ENCODE measurements at regions not wholly inside any gene's neighbourhood (a gene's known extent, or its start where the extent isn't known, plus 50 kb on each side); places are given as distances from the start of the nearest gene placed in this dataset.
A peak's percentile ranks its signal among the peaks of the same experiment; 100 is the strongest.

GRCh38 chr10:46216836-46217751, 69.7 kb upstream of the ANTXRL start:
- H3K4me1 ChIP-seq (ENCODE audit: control insufficient read depth, insufficient read depth, low read length), result no peaks in the 10 kb centered on the region
- POLR2A ChIA-PET, result no interaction called here
- no peak overlapping the region for H3K4me3 ChIP-seq (ENCODE audit: low read depth, low read length)
- H3K27ac ChIP-seq (ENCODE audit: extremely low read depth, low read depth, low read length), result no peak overlapping the region
- CTCF ChIA-PET, result interaction anchor here (1.1 kb wide), 1 partner anchor 12 kb away, joined by 4 read pairs; no protein-coding TSS in a partner anchor
- no peaks in the 10 kb centered on the region for H3K9me3 ChIP-seq (ENCODE audit: control insufficient read depth, insufficient read depth, low read depth, low read length)
- TF ChIP-seq EGR2 (tag by site-specific recombination; IDR thresholded peaks at IDR 0.05; ENCODE audit: low read depth), result peak; percentile 94
- TF ChIP-seq ZNF19 (tag by site-specific recombination; IDR thresholded peaks at IDR 0.05; ENCODE audit: low read depth), result no peak
- TF ChIP-seq REST (tag by site-specific recombination; IDR thresholded peaks at IDR 0.05), result 0 out of 2 replicates have a peak, but pooled peaks have one; percentile 22
- TF ChIP-seq ZFHX2 (tag by site-specific recombination; conservative IDR thresholded peaks at IDR 0.05), result peak; percentile 81
- no peaks in the 10 kb centered on the region for H3K36me3 ChIP-seq (ENCODE audit: control insufficient read depth in 2 of 2, insufficient read depth in 1 of 2, low read length in 2 of 2)

DNA sequence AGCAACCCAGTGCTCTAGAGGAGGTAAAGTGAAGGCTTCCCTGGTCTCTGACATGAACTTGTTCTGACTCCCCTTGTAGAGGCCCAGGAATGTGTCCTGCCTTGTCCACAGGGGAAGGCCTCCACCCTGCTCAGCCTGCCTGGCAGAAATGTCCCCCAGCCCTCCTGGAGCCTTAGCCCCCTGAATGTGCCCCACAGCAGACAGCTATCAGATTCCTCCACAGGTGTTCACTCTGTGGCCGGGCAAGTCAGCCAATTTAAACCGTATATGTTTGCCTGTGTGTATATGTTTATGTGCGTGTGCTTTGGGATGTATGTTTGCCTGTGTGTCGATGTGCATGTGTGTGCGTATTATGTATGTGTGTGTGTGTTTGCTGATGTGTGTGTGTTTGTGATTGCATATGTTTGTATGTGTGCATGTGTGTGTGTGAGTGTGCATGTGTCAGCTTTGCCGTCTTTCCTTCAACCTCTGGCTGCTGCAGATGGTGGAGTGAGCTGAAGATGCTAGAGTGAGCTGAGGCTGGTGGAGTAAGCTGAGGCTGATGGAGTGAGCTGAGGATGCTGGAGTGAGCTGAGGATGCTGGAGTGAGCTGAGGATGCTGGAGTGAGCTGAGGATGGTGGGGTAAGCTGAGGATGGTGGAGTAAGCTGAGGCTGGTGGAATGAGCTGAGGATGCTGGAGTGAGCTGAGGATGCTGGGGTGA, 68.9 kb upstream of the ANTXRL start:
- POLR2A ChIA-PET, result no interaction called here
- TF ChIP-seq SP3 (tag by site-specific recombination; IDR thresholded peaks at IDR 0.05) (no peak), ZNF311 (tag by site-specific recombination; IDR thresholded peaks at IDR 0.05; ENCODE audit: borderline replicate concordance) (no peak), ZNF792 (tag by site-specific recombination; IDR thresholded peaks at IDR 0.05) (no peak), ZNF426 (tag by site-specific recombination; IDR thresholded peaks at IDR 0.05) (no peak), SCRT2 (tag by site-specific recombination; IDR thresholded peaks at IDR 0.05) (0 out of 2 replicates have a peak, but pooled peaks have one; percentile 42), ZNF362 (tag by site-specific recombination; IDR thresholded peaks at IDR 0.05) (no peak), ZBTB17 (tag by site-specific recombination; IDR thresholded peaks at IDR 0.05) (no peak)
- TF ChIP-seq, protein P1, sequence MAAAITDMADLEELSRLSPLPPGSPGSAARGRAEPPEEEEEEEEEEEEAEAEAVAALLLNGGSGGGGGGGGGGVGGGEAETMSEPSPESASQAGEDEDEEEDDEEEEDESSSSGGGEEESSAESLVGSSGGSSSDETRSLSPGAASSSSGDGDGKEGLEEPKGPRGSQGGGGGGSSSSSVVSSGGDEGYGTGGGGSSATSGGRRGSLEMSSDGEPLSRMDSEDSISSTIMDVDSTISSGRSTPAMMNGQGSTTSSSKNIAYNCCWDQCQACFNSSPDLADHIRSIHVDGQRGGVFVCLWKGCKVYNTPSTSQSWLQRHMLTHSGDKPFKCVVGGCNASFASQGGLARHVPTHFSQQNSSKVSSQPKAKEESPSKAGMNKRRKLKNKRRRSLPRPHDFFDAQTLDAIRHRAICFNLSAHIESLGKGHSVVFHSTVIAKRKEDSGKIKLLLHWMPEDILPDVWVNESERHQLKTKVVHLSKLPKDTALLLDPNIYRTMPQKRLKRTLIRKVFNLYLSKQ (tag by site-specific recombination; IDR thresholded peaks at IDR 0.05; ENCODE audit: borderline replicate concordance), result no peak
- TF ChIP-seq, protein P2, sequence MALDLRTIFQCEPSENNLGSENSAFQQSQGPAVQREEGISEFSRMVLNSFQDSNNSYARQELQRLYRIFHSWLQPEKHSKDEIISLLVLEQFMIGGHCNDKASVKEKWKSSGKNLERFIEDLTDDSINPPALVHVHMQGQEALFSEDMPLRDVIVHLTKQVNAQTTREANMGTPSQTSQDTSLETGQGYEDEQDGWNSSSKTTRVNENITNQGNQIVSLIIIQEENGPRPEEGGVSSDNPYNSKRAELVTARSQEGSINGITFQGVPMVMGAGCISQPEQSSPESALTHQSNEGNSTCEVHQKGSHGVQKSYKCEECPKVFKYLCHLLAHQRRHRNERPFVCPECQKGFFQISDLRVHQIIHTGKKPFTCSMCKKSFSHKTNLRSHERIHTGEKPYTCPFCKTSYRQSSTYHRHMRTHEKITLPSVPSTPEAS (tag by site-specific recombination; IDR thresholded peaks at IDR 0.05), result peak; percentile 48; the same call in 1 of the 2 replicates
- TF ChIP-seq, protein P3, sequence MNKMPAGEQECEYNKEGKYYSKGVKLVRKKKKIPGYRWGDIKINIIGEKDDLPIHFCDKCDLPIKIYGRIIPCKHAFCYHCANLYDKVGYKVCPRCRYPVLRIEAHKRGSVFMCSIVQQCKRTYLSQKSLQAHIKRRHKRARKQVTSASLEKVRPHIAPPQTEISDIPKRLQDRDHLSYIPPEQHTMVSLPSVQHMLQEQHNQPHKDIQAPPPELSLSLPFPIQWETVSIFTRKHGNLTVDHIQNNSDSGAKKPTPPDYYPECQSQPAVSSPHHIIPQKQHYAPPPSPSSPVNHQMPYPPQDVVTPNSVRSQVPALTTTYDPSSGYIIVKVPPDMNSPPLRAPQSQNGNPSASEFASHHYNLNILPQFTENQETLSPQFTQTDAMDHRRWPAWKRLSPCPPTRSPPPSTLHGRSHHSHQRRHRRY (tag by site-specific recombination; IDR thresholded peaks at IDR 0.05), result no peak
- TF ChIP-seq, protein P4, sequence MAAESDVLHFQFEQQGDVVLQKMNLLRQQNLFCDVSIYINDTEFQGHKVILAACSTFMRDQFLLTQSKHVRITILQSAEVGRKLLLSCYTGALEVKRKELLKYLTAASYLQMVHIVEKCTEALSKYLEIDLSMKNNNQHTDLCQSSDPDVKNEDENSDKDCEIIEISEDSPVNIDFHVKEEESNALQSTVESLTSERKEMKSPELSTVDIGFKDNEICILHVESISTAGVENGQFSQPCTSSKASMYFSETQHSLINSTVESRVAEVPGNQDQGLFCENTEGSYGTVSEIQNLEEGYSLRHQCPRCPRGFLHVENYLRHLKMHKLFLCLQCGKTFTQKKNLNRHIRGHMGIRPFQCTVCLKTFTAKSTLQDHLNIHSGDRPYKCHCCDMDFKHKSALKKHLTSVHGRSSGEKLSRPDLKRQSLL (tag by site-specific recombination; IDR thresholded peaks at IDR 0.05), result peak; percentile 86; the same call in 1 of the 2 replicates
- Histone ChIP-seq H3K4me1 (ENCODE audit: control insufficient read depth, insufficient read depth, low read length) (no peaks in the 10 kb centered on the region), H3K36me3 (ENCODE audit: control insufficient read depth in 2 of 2, insufficient read depth in 1 of 2, low read length in 2 of 2) (no peaks in the 10 kb centered on the region), H3K9me3 (ENCODE audit: control insufficient read depth, insufficient read depth, low read depth, low read length) (no peaks in the 10 kb centered on the region), H3K4me3 (ENCODE audit: low read depth, low read length) (no peak overlapping the region), H3K27ac (ENCODE audit: extremely low read depth, low read depth, low read length) (no peak overlapping the region)
- CTCF ChIA-PET, result interaction anchor here (1.1 kb wide), 1 partner anchor 11 kb away, joined by 4 read pairs; no protein-coding TSS in a partner anchor

Data from HEK293 (cell line).